ENCODE measurements at regions not wholly inside any gene's neighbourhood (a gene's known extent, or its start where the extent isn't known, plus 50 kb on each side); places are given as distances from the start of the nearest gene placed in this dataset.
"Not testable (repeated sequence)": the region's sequence is repeated elsewhere in the genome, so short reads cannot be mapped to it uniquely, and the experiment has no call there.

DNA sequence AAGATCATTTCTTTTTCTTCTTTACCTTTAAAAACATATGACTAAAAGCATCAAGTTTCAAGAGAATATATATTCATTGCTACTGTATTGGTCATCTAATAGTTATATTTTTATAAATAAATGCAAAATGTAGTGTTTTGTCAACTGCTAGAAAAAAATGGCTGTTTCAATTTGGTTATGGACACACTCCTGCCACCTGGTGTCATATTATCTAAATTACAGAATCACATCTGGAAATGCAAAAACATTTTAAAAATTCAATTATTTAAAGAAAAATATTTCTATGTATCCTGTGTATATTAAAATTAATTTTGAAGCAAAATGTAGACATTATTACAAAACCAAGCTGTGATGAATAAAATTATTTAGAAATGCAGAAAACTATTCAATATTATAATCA, 329.4 kb upstream of the PCDH18 start:
- DNase-seq (ENCODE audit: low read depth) = no peak

DNA sequence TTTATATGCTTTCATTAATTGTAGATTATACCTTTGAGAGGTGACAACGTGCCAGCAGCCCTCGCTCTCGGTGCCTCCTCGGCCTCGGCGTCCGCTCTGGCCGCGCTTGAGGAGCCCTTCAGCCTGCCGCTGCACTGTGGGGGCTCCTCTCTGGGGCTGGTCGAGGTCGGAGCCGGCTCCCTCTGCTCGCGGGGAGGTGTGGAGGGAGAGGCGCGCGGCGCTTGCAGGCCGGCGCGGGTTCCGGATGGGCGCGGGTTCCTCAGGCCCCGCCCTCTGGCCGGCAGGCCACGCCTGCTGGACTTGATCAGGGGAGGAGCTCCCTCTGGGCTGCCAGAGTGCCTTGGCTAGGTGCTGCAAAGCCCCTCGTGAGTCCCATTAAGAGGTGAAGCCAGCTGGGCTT, 321.1 kb upstream of the PCDH18 start:
- no peak for DNase-seq (ENCODE audit: low read depth)

- DNase-seq (ENCODE audit: low read depth) = no peak
Observed at GRCh38 chr4:137852326-137852725, 320.0 kb upstream of the PCDH18 start.

- DNase-seq (ENCODE audit: low read depth) = no peak
Observed at GRCh38 chr4:137851435-137851834, 319.1 kb upstream of the PCDH18 start.

DNA sequence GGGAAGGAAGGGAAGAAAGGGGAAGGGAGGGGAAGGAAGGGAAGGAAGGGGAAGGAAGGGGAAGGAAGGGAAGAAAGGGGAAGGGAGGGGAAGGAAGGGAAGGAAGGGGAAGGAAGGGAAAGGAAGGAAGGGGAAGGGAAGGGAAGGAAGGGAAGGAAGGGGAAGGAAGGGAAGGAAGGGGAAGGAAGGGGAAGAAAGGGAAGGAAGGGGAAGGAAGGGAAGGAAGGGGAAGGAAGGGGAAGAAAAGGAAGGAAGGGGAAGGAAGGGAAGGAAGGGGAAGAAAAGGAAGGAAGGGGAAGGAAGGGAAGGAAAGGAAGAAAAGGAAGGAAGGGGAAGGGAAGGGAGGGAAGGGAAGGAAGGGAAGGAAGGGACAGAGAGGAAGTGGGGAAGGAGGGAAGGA, 295.7 kb upstream of the PCDH18 start:
- DNase-seq (ENCODE audit: low read depth) = not testable (repeated sequence)

- DNase-seq (ENCODE audit: low read depth) = no peak
Observed at GRCh38 chr4:137825505-137825904, 293.2 kb upstream of the PCDH18 start.

DNA sequence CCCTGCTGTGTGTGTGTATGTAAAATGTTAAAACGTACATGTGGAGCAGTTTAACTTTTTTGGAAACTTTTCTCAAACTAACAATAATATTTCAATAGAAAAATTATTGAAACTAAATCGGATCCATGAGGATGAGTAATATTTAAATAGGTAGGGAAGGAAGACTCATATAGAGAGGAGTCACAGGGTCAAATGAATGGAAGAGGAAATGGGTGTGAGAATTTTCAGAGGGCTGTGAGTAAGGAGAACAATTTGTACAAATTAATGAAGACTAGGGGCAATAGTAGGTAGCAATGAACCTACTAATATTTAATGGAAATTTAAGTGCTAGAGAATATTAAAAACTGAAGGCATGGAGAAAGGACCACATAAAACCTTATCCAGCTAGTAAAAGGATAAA, 290.7 kb upstream of the PCDH18 start:
- peak; percentile 25 for DNase-seq (ENCODE audit: low read depth)

DNA sequence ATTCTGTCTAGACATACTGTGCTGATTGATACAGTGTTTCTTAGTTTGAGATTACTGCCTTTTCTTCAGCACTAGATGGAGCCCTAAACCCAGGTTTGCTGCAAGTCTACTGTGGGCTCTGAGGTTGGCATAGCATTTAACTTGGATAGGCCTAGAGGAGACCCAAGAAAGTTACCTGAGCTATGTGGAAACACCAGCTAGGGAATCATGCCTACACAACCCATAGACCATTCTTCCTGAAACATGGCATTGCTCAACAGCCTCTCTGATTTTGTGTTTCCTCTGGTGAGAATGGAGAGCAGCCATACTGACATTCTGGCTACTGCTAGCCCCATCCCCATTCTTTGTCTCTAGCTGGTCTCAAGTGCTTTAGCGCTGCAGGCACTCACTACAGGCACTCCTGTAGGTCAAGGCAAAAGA, 287.7 kb upstream of the PCDH18 start:
- peak; percentile 26 for DNase-seq (ENCODE audit: low read depth)

GRCh38 chr4:137812258-137812657, 280.0 kb upstream of the PCDH18 start:
- no peak for DNase-seq (ENCODE audit: low read depth)

DNA sequence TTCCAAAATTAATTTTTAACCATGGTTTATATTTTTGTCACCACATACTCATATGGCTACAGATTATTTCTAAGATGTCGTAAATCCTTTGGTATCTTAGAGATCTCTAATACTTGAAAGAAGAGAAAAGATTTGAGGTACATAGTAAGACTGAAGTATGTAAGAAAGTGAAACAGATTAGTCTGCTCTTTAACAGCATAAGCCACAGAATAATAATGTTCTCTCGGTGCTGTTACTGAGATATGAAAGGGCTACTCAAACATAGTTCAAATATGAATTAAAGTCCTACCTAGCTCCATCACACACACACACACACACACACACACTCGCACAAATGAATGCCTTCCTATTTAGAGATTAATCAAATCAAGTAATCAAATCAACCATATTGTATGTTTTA, 274.1 kb upstream of the PCDH18 start:
- DNase-seq (ENCODE audit: low read depth) = no peak

- no peak for DNase-seq (ENCODE audit: low read depth)
Observed at GRCh38 chr4:137804906-137805495, 272.7 kb upstream of the PCDH18 start.

- DNase-seq (ENCODE audit: low read depth) = no peak
Observed at GRCh38 chr4:137800861-137801260, 268.6 kb upstream of the PCDH18 start.

- no peak for DNase-seq (ENCODE audit: low read depth)
Observed at GRCh38 chr4:137794764-137795254, 262.5 kb upstream of the PCDH18 start.

DNA sequence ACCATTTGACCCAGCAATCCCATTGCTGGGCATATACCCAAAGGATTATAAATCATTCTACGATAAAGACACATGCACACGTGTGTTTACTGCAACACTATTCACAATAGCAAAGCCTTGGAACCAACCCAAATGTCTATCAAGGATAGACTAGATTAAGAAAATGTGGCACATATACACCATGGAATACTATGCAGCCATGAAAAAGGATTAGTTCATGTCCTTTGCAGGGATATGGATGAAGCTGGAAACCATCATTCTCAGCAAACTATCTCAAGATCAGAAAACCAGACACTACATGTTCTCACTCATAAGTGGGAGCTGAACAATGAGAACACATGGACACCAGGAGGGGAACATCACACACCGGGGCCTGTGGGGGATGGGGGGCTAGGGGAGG, 257.0 kb upstream of the PCDH18 start:
- DNase-seq (ENCODE audit: low read depth) = not testable (repeated sequence)

DNA sequence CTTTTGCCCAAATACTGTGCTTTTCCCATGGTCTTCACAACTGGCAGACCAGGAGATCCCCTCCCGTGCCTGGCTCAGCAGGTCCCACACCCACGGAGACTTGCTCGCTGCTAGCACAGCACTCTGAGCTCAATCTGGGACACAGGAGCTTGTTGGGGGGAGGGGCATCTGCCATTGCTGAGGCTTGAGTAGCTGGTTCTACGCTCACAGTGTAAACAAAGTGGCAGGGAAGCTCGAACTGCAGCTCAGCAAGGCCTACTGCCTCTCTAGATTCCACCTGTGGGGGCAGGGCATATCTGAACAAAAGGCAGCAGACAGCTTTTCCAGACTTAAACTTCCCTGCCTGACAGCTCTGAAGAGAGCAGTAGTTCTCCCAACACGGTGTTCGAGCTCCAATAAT, 251.6 kb upstream of the PCDH18 start:
- not testable (repeated sequence) for DNase-seq (ENCODE audit: low read depth)

- DNase-seq (ENCODE audit: low read depth) = no peak
Observed at GRCh38 chr4:137775701-137776100, 243.4 kb upstream of the PCDH18 start.

- no peak for DNase-seq (ENCODE audit: low read depth)
Observed at GRCh38 chr4:137774501-137774900, 242.2 kb upstream of the PCDH18 start.

DNA sequence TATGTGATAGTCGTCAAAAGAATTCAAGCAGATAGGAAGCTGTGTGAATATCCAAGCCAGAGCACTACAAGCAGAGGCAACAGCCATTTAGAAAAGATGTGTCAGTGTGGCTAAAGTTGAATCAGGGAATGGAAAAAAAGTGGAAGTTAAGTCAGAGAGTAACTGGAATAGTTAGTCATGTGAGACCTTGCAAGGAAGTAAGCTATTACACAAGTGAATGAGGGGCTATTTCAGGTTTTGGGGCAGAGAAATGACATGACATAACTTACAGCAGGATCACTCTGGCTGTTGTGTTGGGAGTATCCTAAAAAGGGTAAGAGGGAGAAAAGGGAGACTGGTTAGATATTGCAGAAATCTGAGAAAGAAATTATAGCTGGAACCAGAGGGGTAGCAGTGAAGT, 236.6 kb upstream of the PCDH18 start:
- no peak for DNase-seq (ENCODE audit: low read depth)

DNA sequence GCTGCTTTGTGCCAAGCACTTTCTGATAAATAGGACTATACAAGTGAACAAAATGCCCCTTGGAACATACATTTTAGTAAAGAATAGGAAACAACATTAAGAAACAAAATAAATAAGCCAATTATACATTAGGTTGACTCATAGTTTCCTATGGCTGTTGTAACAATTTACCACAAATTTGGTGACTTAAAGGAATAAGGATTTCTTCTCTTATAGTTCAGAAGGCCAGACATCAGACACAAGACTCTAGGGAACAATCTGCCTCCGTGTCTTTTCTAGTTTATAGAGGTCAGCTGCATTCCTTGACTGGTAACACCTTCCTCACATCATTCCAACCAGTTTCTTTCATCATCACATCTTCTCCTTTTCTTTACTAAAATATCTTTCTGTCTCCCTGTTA, 235.9 kb upstream of the PCDH18 start:
- no peak for DNase-seq (ENCODE audit: low read depth)

DNA sequence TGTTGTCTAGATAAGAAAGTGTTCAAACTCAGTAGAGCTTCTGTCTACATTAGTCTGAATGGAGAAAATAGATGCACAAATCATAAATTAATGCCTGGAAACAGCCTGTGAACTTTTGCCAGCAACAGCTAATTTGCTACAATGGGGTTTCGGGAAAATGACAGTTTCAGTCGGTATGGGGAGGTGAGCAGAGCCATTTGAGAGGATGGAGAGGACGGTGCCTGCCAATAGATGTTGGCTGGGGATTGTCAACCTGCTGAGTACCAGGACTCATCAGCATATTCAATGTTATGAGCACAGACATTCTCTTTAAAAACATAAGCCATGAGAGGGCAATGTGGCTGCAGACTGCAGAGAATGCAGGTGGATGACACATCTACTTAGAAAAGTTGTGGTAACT, 230.3 kb upstream of the PCDH18 start:
- no peak for DNase-seq (ENCODE audit: low read depth)

DNA sequence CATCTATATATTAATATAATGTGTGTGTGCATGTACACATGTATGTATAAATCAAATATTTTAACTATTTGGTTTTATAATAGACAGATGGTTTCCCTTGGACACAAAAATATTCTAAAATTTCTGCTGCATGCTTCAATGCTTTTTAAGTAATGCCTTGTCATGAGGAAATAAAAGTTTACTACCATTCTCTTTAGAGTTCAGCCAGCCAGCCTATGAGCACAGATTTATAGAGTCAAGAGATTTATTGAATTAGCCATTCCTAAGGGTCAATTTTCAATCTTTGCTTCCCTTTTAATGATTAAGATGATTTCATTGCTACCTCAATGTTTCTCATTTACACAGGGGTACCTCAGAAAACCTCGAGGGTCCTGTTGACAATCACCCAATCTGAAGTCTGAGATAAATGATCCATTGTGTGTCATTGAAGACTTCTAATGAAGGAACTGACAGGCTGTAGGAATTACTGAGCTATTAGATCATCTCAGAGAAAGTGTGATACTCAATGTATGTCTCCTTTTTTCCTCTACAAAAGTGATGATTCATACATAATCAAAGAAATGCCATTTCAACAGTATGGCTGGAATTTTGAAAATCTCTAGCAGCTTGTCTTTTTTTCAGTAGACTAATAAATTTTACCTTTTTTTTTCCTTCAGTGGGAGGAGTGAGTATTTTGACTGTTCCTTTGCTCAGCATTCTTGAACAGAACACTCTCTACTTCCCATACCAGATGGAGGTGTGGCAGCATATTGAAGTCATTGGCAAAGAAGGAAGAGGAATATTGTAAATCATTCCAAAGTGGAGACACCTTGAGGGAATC, 222.6 kb upstream of the PCDH18 start:
- DNase-seq (ENCODE audit: low read depth) = peak; percentile 75

GRCh38 chr4:137749466-137749865, 217.2 kb upstream of the PCDH18 start:
- DNase-seq (ENCODE audit: low read depth) = no peak

GRCh38 chr4:137748616-137749015, 216.3 kb upstream of the PCDH18 start:
- no peak for DNase-seq (ENCODE audit: low read depth)

All from HT1080 (cell line).